K562 (cell line): ENCODE measurements at regions not wholly inside any gene's neighbourhood (a gene's known extent, or its start where the extent isn't known, plus 50 kb on each side); places are given as distances from the start of the nearest gene placed in this dataset.

ENCODE experiments used
- ATAC-seq: fragments of 200-7000 bp; cut with Tn5 transposase; 3 replicates; pipeline ENCODE4 v1.9.1; 2020; ENCODE audit warnings: moderate library complexity
- BruUV-seq: library from RNA; stranded (reverse); fragments of 400-500 nt; replicated peaks from 2 replicates; lab custom pipeline; 2021; lab: Mats Ljungman, UMichigan
- CTCF ChIA-PET: fragments of 300-600 bp; formaldehyde crosslinking; extraction: SDS; loops from one replicate; lab custom pipeline; 2021; ENCODE audit warnings: low intra/inter-chr PET ratio; lab: Yijun Ruan, JAX
- POLR2A ChIA-PET: fragments of 300-600, 350-650 bp; sonication (Branson Sonifier 250); formaldehyde crosslinking; extraction: SDS; loops from one replicate; lab custom pipeline; 2021; ENCODE audit warnings: antibody characterized with exemption, inconsistent platforms; lab: Yijun Ruan, JAX
- DNase-seq, 4 experiments: peaks; one replicate each; pipeline versions ENCODE4 v3.0.0 to v3.0.0-alpha.2; 2011 to 2018; ENCODE audit warnings: low spot score in 3 of 4, mixed read lengths in 3 of 4; ENCODE audit errors: extremely low read depth in 1 of 4
- FAIRE-seq: peaks from 2 replicates; lab custom pipeline; 2011; peaks lifted over from hg19 to GRCh38; lab: Jason Lieb, UNC
- H2AFZ ChIP-seq: 2 replicates; pipeline ENCODE4 v1.6.0; 2011; ENCODE audit warnings: low read depth, low read length, control low read depth, inconsistent platforms
- H3K27ac ChIP-seq: fragments of 200-600 bp; 3 replicates; pipeline ENCODE4 v1.8.0; 2011; ENCODE audit warnings: low read depth, mild to moderate bottlenecking, control low read depth, inconsistent platforms, low read length, moderate library complexity, mixed read lengths; ENCODE audit errors: extremely low read depth
- H3K27me3 ChIP-seq, 2 experiments: fragments of 300-600 bp in 1 of 2; 2 replicates in 1 of 2; 3 replicates in 1 of 2; pipeline versions ENCODE4 v1.6.0 to v1.8.0; 2011; ENCODE audit warnings: inconsistent platforms in 2 of 2, low read length in 2 of 2, mild to moderate bottlenecking in 1 of 2, mixed read lengths in 1 of 2, moderate library complexity in 1 of 2; ENCODE audit not compliant: control insufficient read depth in 2 of 2, insufficient read depth in 2 of 2
- H3K36me3 ChIP-seq: fragments of 300-600 bp; 3 replicates; pipeline ENCODE4 v1.8.0; 2011; ENCODE audit warnings: mild to moderate bottlenecking, low read length, inconsistent platforms; ENCODE audit not compliant: control insufficient read depth, insufficient read depth
- H3K4me1 ChIP-seq, 2 experiments: fragments of 200-600 bp in 1 of 2; replicated peaks in 1 of 2; 2 replicates in 1 of 2; 3 replicates in 1 of 2; pipeline versions ENCODE4 v1.5.1 to v1.8.0; 2011; ENCODE audit warnings: inconsistent platforms in 2 of 2, low read length in 2 of 2, mild to moderate bottlenecking in 1 of 2, mixed read lengths in 1 of 2, moderate library complexity in 1 of 2; ENCODE audit not compliant: control insufficient read depth in 2 of 2, insufficient read depth in 2 of 2
- H3K4me2 ChIP-seq: 2 replicates; pipeline ENCODE4 v1.6.1; 2011; ENCODE audit warnings: low read length, control low read depth, inconsistent platforms, mixed read lengths; ENCODE audit not compliant: insufficient read depth
- H3K4me3 ChIP-seq: fragments of 200-600 bp; sonication (generic), shearing (Covaris generic); 2 replicates; pipeline ENCODE4 v1.5.1; 2016; ENCODE audit warnings: control low read depth, inconsistent platforms
- H3K79me2 ChIP-seq: fragments of 200-600 bp; 3 replicates; pipeline ENCODE4 v1.8.0; 2011; ENCODE audit warnings: low read length, inconsistent platforms; ENCODE audit not compliant: control insufficient read depth, insufficient read depth
- H3K9ac ChIP-seq, 2 experiments: 2 replicates each; pipeline versions ENCODE4 v1.6.0 to v1.6.1; 2011; ENCODE audit warnings: low read depth in 2 of 2, low read length in 2 of 2, control low read depth in 1 of 2, inconsistent platforms in 1 of 2, mild to moderate bottlenecking in 1 of 2, mixed read lengths in 1 of 2; ENCODE audit not compliant: insufficient read depth in 1 of 2
- H3K9me1 ChIP-seq: one replicate; pipeline ENCODE4 v1.6.0; 2011; ENCODE audit warnings: inconsistent platforms, mild to moderate bottlenecking, low read length, moderate library complexity; ENCODE audit not compliant: control insufficient read depth, insufficient read depth
- H3K9me3 ChIP-seq: replicated peaks from 2 replicates; pipeline ENCODE4 v1.5.1; 2011; ENCODE audit warnings: low read depth, low read length, inconsistent platforms; ENCODE audit not compliant: control insufficient read depth, insufficient read depth
- H4K20me1 ChIP-seq: replicated peaks from 2 replicates; pipeline ENCODE4 v1.6.1; 2011; ENCODE audit warnings: low read length, inconsistent platforms, mixed read lengths; ENCODE audit not compliant: control insufficient read depth, insufficient read depth
- NFE2 ChIP-seq: IDR thresholded peaks from 2 replicates; pipeline ENCODE4 v1.6.1; 2014; ENCODE audit warnings: antibody characterized with exemption, low read depth
- POLR2AphosphoS2 ChIP-seq: IDR thresholded peaks from 2 replicates; pipeline ENCODE4 v1.6.1; 2012; ENCODE audit warnings: low read length, improper control_type of control experiment
- RBM25 ChIP-seq: fragments of 200-400 bp; formaldehyde crosslinking; IDR thresholded peaks from 2 replicates; pipeline ENCODE4 v1.6.1; 2018; ENCODE audit warnings: low read length, low read depth, moderate library complexity; ENCODE audit not compliant: severe bottlenecking
- TBP ChIP-seq: optimal IDR thresholded peaks from 2 replicates; pipeline ENCODE3; 2011; ENCODE audit warnings: low read depth, low read length, improper control_type of control experiment
- ZC3H4 ChIP-seq: sonication (generic); formaldehyde crosslinking; IDR thresholded peaks from 2 replicates; pipeline ENCODE4 v1.9.0; 2021; ENCODE audit warnings: missing genetic modification reagents, borderline replicate concordance
- ZNF407 ChIP-seq: fragments of 450-650 bp; IDR thresholded peaks from 2 replicates; pipeline ENCODE4 v1.6.1; 2016; ENCODE audit warnings: low read depth
- ZNF785 ChIP-seq: fragments of 250-450 bp; sonication (Bioruptor Pico); IDR thresholded peaks from 2 replicates; pipeline ENCODE4 v1.4.0; 2020; ENCODE audit warnings: mild to moderate bottlenecking
- in situ Hi-C: fragments of 300-500 bp; cut with MboI; formaldehyde crosslinking; loops from 4 replicates; pipeline ENCODE4 v1.15.0; 2018; ENCODE audit warnings: inconsistent platforms, mixed read lengths
- intact Hi-C: fragments of 100-400 bp; cut with micrococcal nuclease; formaldehyde crosslinking; loops from 2 replicates; pipeline ENCODE4 v1.14.2; 2022
- TF ChIP-seq, protein P1 (sequence below): sonication (generic); formaldehyde crosslinking; IDR thresholded peaks from 2 replicates; pipeline ENCODE4 v1.8.0; 2022; ENCODE audit warnings: mild to moderate bottlenecking, missing genetic modification reagents
- TF ChIP-seq, protein P2 (sequence below): fragments of 450-650 bp; IDR thresholded peaks from 2 replicates; pipeline ENCODE4 v1.6.1; 2017; ENCODE audit warnings: antibody characterized with exemption, mild to moderate bottlenecking

DNA sequence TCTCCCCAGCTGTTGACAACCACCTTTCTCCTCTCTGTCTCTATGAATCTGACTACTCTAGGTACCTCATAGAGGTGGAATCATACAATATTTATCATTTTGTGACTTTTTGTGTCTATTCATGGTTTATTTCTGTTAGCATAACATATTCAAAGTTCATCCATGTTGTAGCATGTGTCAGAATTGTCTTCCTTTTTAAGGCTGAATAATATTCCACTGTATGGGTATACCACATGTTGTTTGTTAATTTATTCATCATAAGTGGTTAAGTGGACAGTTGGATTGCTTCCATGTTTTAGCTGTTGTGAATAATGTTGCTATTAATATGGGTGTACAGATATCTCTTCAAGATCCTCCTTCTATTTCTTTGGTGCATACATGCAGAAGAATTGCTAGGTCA lies 69.9 kb upstream of the COMTD1 start:
- in situ Hi-C loops (no loop called here), intact Hi-C loops (no loop called here)
- Histone ChIP-seq H3K27me3 (no peaks in the 10 kb centered on the region; a peak in 1 of 5 replicates), H3K27ac (no peak overlapping the region), H4K20me1 (no peaks in the 10 kb centered on the region), H3K9ac (no peak overlapping the region), H3K9me3 (no peaks in the 10 kb centered on the region), H3K36me3 (no peaks in the 10 kb centered on the region), H3K4me1 (no peaks in the 10 kb centered on the region), H2AFZ (no peak overlapping the region), H3K4me2 (no peak overlapping the region), H3K9me1 (no peaks in the 10 kb centered on the region), H3K4me3 (no peak overlapping the region), H3K79me2 (no peaks in the 10 kb centered on the region)
- ATAC-seq (no peak), FAIRE-seq (no peak), DNase-seq (no peak)
- ChIA-PET POLR2A (no interaction called here), CTCF (interaction anchor here (0.6 kb wide), 1 partner anchor 391 kb away, joined by 4 read pairs; no protein-coding TSS in a partner anchor)
- TF ChIP-seq ZNF785 (CRISPR knock-in tag) = no peak
- TF ChIP-seq, protein P1, sequence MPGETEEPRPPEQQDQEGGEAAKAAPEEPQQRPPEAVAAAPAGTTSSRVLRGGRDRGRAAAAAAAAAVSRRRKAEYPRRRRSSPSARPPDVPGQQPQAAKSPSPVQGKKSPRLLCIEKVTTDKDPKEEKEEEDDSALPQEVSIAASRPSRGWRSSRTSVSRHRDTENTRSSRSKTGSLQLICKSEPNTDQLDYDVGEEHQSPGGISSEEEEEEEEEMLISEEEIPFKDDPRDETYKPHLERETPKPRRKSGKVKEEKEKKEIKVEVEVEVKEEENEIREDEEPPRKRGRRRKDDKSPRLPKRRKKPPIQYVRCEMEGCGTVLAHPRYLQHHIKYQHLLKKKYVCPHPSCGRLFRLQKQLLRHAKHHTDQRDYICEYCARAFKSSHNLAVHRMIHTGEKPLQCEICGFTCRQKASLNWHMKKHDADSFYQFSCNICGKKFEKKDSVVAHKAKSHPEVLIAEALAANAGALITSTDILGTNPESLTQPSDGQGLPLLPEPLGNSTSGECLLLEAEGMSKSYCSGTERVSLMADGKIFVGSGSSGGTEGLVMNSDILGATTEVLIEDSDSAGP (CRISPR knock-in tag) = no peak
- TF ChIP-seq, protein P2, sequence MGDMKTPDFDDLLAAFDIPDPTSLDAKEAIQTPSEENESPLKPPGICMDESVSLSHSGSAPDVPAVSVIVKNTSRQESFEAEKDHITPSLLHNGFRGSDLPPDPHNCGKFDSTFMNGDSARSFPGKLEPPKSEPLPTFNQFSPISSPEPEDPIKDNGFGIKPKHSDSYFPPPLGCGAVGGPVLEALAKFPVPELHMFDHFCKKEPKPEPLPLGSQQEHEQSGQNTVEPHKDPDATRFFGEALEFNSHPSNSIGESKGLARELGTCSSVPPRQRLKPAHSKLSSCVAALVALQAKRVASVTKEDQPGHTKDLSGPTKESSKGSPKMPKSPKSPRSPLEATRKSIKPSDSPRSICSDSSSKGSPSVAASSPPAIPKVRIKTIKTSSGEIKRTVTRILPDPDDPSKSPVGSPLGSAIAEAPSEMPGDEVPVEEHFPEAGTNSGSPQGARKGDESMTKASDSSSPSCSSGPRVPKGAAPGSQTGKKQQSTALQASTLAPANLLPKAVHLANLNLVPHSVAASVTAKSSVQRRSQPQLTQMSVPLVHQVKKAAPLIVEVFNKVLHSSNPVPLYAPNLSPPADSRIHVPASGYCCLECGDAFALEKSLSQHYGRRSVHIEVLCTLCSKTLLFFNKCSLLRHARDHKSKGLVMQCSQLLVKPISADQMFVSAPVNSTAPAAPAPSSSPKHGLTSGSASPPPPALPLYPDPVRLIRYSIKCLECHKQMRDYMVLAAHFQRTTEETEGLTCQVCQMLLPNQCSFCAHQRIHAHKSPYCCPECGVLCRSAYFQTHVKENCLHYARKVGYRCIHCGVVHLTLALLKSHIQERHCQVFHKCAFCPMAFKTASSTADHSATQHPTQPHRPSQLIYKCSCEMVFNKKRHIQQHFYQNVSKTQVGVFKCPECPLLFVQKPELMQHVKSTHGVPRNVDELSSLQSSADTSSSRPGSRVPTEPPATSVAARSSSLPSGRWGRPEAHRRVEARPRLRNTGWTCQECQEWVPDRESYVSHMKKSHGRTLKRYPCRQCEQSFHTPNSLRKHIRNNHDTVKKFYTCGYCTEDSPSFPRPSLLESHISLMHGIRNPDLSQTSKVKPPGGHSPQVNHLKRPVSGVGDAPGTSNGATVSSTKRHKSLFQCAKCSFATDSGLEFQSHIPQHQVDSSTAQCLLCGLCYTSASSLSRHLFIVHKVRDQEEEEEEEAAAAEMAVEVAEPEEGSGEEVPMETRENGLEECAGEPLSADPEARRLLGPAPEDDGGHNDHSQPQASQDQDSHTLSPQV = no peak
- TF ChIP-seq TBP = no peak
- TF ChIP-seq POLR2AphosphoS2 = no peak
- TF ChIP-seq RBM25 = no peak
- TF ChIP-seq ZNF407 = no peak
- TF ChIP-seq ZC3H4 = no peak
- TF ChIP-seq NFE2 = no peak
- BruUV-seq = no TSS peak
